ENCODE measurements at regions not wholly inside any gene's neighbourhood (a gene's known extent, or its start where the extent isn't known, plus 50 kb on each side); places are given as distances from the start of the nearest gene placed in this dataset.

- no peak overlapping the region for H3K27ac ChIP-seq
- TF ChIP-seq CTCF (IDR thresholded peaks at IDR 0.05) = no peak
- no peak for TF ChIP-seq ZFX (IDR thresholded peaks at IDR 0.05; ENCODE audit: borderline replicate concordance)
Measured at GRCh38 chr11:116185551-116185950, 587.2 kb downstream of the BUD13 start.

- H3K27ac ChIP-seq = no peak overlapping the region
- no peak for TF ChIP-seq ZFX (IDR thresholded peaks at IDR 0.05; ENCODE audit: borderline replicate concordance)
- TF ChIP-seq CTCF (IDR thresholded peaks at IDR 0.05) = no peak
Measured at GRCh38 chr11:116184763-116185162, 588.0 kb downstream of the BUD13 start.

- TF ChIP-seq ZFX (IDR thresholded peaks at IDR 0.05; ENCODE audit: borderline replicate concordance) = no peak
- no peak for TF ChIP-seq CTCF (IDR thresholded peaks at IDR 0.05)
- no peak overlapping the region for H3K27ac ChIP-seq
Measured at GRCh38 chr11:116182356-116182966, 590.3 kb downstream of the BUD13 start.

GRCh38 chr11:116180806-116181600 is 591.8 kb downstream of the BUD13 start:
- no peak overlapping the region for H3K27ac ChIP-seq
- TF ChIP-seq ZFX (IDR thresholded peaks at IDR 0.05; ENCODE audit: borderline replicate concordance) (no peak), CTCF (IDR thresholded peaks at IDR 0.05) (no peak)

- TF ChIP-seq ZFX (IDR thresholded peaks at IDR 0.05; ENCODE audit: borderline replicate concordance) (no peak), CTCF (IDR thresholded peaks at IDR 0.05) (no peak)
- no peak overlapping the region for H3K27ac ChIP-seq
Measured at GRCh38 chr11:116179401-116179800, 593.4 kb downstream of the BUD13 start.

GRCh38 chr11:116177521-116178210 is 595.1 kb downstream of the BUD13 start:
- no peak overlapping the region for H3K27ac ChIP-seq
- no peak for TF ChIP-seq CTCF (IDR thresholded peaks at IDR 0.05)
- no peak for TF ChIP-seq ZFX (IDR thresholded peaks at IDR 0.05; ENCODE audit: borderline replicate concordance)

All from 22Rv1 (cell line).